Liver (tissue), 8 donors: ENCODE measurements at regions not wholly inside any gene's neighbourhood (a gene's known extent, or its start where the extent isn't known, plus 50 kb on each side); places are given as distances from the start of the nearest gene placed in this dataset.

Experiments used
- DNase-seq: peaks from one replicate; pipeline ENCODE4 v3.0.0-alpha.2; 2017; ENCODE audit warnings: low spot score
- H3K27ac ChIP-seq, 2 donors: one replicate each; pipeline ENCODE4 v1.7.0; 2013; ENCODE audit warnings: inconsistent platforms in 2 of 2, low read length in 2 of 2, control low read depth in 1 of 2, low read depth in 1 of 2, mild to moderate bottlenecking in 1 of 2
- H3K27me3 ChIP-seq, 4 donors: one replicate each; pipeline versions ENCODE4 v1.6.1 to v1.7.0; 2013; ENCODE audit warnings: low read length in 3 of 4, inconsistent platforms in 1 of 4, mild to moderate bottlenecking in 1 of 4, moderate library complexity in 1 of 4; ENCODE audit not compliant: control insufficient read depth in 4 of 4, insufficient read depth in 4 of 4
- H3K36me3 ChIP-seq, 4 donors: one replicate each; pipeline versions ENCODE4 v1.6.1 to v1.7.0; 2013; ENCODE audit warnings: low read length in 3 of 4, mild to moderate bottlenecking in 3 of 4, low read depth in 1 of 4, moderate library complexity in 1 of 4; ENCODE audit not compliant: control insufficient read depth in 4 of 4, insufficient read depth in 3 of 4
- H3K4me1 ChIP-seq, 4 donors: one replicate each; pipeline versions ENCODE4 v1.6.1 to v1.7.0; 2013; ENCODE audit warnings: low read length in 3 of 4, mild to moderate bottlenecking in 3 of 4, moderate library complexity in 1 of 4; ENCODE audit not compliant: control insufficient read depth in 4 of 4, insufficient read depth in 4 of 4
- H3K4me3 ChIP-seq, 3 donors: one replicate each; pipeline versions ENCODE4 v1.6.1 to v1.7.0; 2013; ENCODE audit warnings: low read length in 3 of 3, control low read depth in 1 of 3, low read depth in 1 of 3, mild to moderate bottlenecking in 1 of 3
- H3K9ac ChIP-seq, 2 donors: one replicate each; pipeline ENCODE4 v1.7.0; 2013; ENCODE audit warnings: low read length in 2 of 2, mild to moderate bottlenecking in 2 of 2, moderate library complexity in 2 of 2, control low read depth in 1 of 2, low read depth in 1 of 2
- H3K9me3 ChIP-seq, 4 donors: one replicate each; pipeline versions ENCODE4 v1.6.1 to v1.7.0; 2013; ENCODE audit warnings: low read length in 3 of 4; ENCODE audit not compliant: control insufficient read depth in 4 of 4
- EGR1 ChIP-seq, 2 donors: IDR thresholded peaks; 2 replicates each; pipeline ENCODE4 v1.6.1; 2016 to 2018; ENCODE audit warnings: antibody characterized with exemption in 2 of 2, low read depth in 2 of 2
- FOXA1 ChIP-seq: IDR thresholded peaks from 2 replicates; pipeline ENCODE4 v1.6.1; 2016; ENCODE audit warnings: antibody characterized with exemption
- FOXA2 ChIP-seq: IDR thresholded peaks from 2 replicates; pipeline ENCODE4 v1.6.1; 2016; ENCODE audit warnings: antibody characterized with exemption
- GABPA ChIP-seq, 2 donors: IDR thresholded peaks in 1 of 2; conservative IDR thresholded peaks in 1 of 2; 2 replicates each; pipeline ENCODE4 v1.6.1; 2016; ENCODE audit warnings: antibody characterized with exemption in 2 of 2, mild to moderate bottlenecking in 1 of 2, moderate library complexity in 1 of 2
- HNF4A ChIP-seq, 2 donors: conservative IDR thresholded peaks; 2 replicates each; pipeline ENCODE4 v1.6.1; 2016; ENCODE audit warnings: antibody characterized with exemption in 2 of 2, mild to moderate bottlenecking in 2 of 2
- HNF4G ChIP-seq: IDR thresholded peaks from 2 replicates; pipeline ENCODE4 v1.6.1; 2016; ENCODE audit warnings: antibody characterized with exemption
- JUND ChIP-seq, 2 donors: IDR thresholded peaks; 2 replicates each; pipeline ENCODE4 v1.6.1; 2016; ENCODE audit warnings: antibody characterized with exemption in 2 of 2
- NR2F2 ChIP-seq: IDR thresholded peaks from 2 replicates; pipeline ENCODE4 v1.6.1; 2016; ENCODE audit warnings: antibody characterized with exemption
- RAD21 ChIP-seq, 2 donors: IDR thresholded peaks; 2 replicates each; pipeline ENCODE4 v1.6.1; 2016; ENCODE audit warnings: antibody characterized with exemption in 2 of 2, mild to moderate bottlenecking in 2 of 2
- RXRA ChIP-seq, 2 donors: IDR thresholded peaks; 2 replicates each; pipeline ENCODE4 v1.6.1; 2017 to 2018; ENCODE audit warnings: antibody characterized with exemption in 2 of 2, mild to moderate bottlenecking in 1 of 2
- SP1 ChIP-seq: IDR thresholded peaks from 2 replicates; pipeline ENCODE4 v1.6.1; 2018; ENCODE audit warnings: antibody characterized with exemption, mild to moderate bottlenecking
- TAF1 ChIP-seq: conservative IDR thresholded peaks from 2 replicates; pipeline ENCODE4 v1.6.1; 2016; ENCODE audit warnings: antibody characterized with exemption, mild to moderate bottlenecking
- YY1 ChIP-seq: IDR thresholded peaks from 2 replicates; pipeline ENCODE4 v1.6.1; 2016; ENCODE audit warnings: antibody characterized with exemption, mild to moderate bottlenecking
- WGBS: extraction: QIAGEN DNeasy Blood & Tissue Kit; methylation state at CpG from one replicate; pipeline ENCODE4 v1.1.7; 2013; 5-methylcytosine and 5-hydroxymethylcytosine counted together
- TF ChIP-seq, protein P1 (sequence below): IDR thresholded peaks from 2 replicates; pipeline ENCODE4 v1.6.1; 2016; ENCODE audit warnings: antibody characterized with exemption
- TF ChIP-seq, protein P2 (sequence below): IDR thresholded peaks from 2 replicates; pipeline ENCODE4 v1.6.1; 2016; ENCODE audit warnings: antibody characterized with exemption
- TF ChIP-seq, protein P3 (sequence below): fragments of 150-350 bp; IDR thresholded peaks from 2 replicates; pipeline ENCODE4 v1.5.1; 2017; ENCODE audit warnings: improper control_type of control experiment, low read depth, low read length; ENCODE audit not compliant: missing input control
- TF ChIP-seq, protein P4 (sequence below): IDR thresholded peaks from 2 replicates; pipeline ENCODE4 v1.6.1; 2016; ENCODE audit warnings: antibody characterized with exemption, mild to moderate bottlenecking
- TF ChIP-seq, protein P5 (sequence below): IDR thresholded peaks from 2 replicates; pipeline ENCODE4 v1.6.1; 2016; ENCODE audit warnings: antibody characterized with exemption
- donor health status: healthy.
- donor health status: healthy.
- donor health status: healthy.
- donor health status: healthy.
- donor health status: healthy.

DNA sequence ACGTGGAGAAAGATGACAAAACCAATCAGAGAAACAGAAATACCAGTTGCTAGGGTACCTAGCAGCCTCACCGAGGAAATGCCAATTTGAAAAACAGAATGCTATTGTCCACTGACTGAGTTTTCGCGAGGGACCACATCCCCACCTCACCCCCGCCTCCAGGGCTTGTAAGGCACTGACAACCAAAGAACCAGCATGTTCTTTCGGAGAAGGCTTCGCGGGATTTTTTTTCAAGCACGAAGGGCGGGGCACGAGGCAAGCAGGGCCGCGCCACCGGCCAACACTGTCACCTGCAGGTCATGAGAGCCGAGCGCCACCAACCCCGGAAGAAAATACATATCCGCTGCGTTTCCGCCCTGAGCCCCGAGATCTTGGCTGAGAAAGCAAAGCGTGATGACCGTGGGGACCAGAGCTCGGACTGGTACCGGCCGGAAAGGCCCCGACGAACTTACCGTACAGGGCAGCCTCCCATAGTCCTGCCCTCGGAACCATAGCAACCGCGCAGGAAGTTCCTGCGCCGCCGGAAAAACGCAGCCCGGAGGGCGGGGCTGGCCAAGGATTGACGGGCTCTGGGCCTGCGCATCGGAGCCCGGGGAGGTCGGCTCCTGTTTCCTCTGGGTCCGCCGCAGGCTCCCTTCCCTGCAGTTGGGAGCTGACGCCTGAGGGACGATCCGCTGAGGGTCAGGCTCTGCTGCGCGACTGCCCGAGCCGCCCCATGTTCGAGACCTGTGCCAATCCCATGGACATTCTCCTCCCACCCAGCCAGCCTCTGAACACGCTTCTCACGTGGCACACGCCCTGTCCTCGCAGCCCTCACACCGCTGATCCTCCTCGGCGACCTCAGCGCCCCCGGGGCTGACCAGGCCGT, 59.2 kb upstream of the PAGE5 start:
- H3K4me1 ChIP-seq: peaks cover 0 to 8% (median 0%) of the 10 kb centered on the region in 4 donors
- H3K4me3 ChIP-seq: peak overlapping the region; percentile 58 to 87 (median 80)
- H3K27me3 ChIP-seq: no peaks in the 10 kb centered on the region
- H3K27ac ChIP-seq: peak overlapping the region; percentile 89 to 94
- under 1% methylated on average over 63 of the region's 63 CpGs for WGBS
- no peaks in the 10 kb centered on the region for H3K36me3 ChIP-seq
- TF ChIP-seq FOXA1: no peak
- TF ChIP-seq YY1: peak; percentile 54
- no peak for TF ChIP-seq FOXA2
- TF ChIP-seq JUND (IDR thresholded peaks at IDR 0.05): no peak
- TF ChIP-seq HNF4A (conservative IDR thresholded peaks at IDR 0.05): no peak
- peak; percentile 22 for TF ChIP-seq TAF1
- TF ChIP-seq, protein P1, sequence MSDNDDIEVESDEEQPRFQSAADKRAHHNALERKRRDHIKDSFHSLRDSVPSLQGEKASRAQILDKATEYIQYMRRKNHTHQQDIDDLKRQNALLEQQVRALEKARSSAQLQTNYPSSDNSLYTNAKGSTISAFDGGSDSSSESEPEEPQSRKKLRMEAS: peak; percentile 36
- TF ChIP-seq, protein P2, sequence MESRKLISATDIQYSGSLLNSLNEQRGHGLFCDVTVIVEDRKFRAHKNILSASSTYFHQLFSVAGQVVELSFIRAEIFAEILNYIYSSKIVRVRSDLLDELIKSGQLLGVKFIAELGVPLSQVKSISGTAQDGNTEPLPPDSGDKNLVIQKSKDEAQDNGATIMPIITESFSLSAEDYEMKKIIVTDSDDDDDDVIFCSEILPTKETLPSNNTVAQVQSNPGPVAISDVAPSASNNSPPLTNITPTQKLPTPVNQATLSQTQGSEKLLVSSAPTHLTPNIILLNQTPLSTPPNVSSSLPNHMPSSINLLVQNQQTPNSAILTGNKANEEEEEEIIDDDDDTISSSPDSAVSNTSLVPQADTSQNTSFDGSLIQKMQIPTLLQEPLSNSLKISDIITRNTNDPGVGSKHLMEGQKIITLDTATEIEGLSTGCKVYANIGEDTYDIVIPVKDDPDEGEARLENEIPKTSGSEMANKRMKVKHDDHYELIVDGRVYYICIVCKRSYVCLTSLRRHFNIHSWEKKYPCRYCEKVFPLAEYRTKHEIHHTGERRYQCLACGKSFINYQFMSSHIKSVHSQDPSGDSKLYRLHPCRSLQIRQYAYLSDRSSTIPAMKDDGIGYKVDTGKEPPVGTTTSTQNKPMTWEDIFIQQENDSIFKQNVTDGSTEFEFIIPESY: peak; percentile 36
- peak; percentile 69 to 72 for TF ChIP-seq RAD21 (IDR thresholded peaks at IDR 0.05)
- peak; percentile 46 for TF ChIP-seq SP1
- TF ChIP-seq, protein P3, sequence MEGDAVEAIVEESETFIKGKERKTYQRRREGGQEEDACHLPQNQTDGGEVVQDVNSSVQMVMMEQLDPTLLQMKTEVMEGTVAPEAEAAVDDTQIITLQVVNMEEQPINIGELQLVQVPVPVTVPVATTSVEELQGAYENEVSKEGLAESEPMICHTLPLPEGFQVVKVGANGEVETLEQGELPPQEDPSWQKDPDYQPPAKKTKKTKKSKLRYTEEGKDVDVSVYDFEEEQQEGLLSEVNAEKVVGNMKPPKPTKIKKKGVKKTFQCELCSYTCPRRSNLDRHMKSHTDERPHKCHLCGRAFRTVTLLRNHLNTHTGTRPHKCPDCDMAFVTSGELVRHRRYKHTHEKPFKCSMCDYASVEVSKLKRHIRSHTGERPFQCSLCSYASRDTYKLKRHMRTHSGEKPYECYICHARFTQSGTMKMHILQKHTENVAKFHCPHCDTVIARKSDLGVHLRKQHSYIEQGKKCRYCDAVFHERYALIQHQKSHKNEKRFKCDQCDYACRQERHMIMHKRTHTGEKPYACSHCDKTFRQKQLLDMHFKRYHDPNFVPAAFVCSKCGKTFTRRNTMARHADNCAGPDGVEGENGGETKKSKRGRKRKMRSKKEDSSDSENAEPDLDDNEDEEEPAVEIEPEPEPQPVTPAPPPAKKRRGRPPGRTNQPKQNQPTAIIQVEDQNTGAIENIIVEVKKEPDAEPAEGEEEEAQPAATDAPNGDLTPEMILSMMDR: peak; percentile 37
- peak; percentile 69 to 93 for TF ChIP-seq GABPA (IDR thresholded peaks at IDR 0.05 in 1 of 2, conservative IDR thresholded peaks at IDR 0.05 in 1 of 2)
- TF ChIP-seq NR2F2: peak; percentile 37
- TF ChIP-seq HNF4G: no peak
- TF ChIP-seq, protein P4, sequence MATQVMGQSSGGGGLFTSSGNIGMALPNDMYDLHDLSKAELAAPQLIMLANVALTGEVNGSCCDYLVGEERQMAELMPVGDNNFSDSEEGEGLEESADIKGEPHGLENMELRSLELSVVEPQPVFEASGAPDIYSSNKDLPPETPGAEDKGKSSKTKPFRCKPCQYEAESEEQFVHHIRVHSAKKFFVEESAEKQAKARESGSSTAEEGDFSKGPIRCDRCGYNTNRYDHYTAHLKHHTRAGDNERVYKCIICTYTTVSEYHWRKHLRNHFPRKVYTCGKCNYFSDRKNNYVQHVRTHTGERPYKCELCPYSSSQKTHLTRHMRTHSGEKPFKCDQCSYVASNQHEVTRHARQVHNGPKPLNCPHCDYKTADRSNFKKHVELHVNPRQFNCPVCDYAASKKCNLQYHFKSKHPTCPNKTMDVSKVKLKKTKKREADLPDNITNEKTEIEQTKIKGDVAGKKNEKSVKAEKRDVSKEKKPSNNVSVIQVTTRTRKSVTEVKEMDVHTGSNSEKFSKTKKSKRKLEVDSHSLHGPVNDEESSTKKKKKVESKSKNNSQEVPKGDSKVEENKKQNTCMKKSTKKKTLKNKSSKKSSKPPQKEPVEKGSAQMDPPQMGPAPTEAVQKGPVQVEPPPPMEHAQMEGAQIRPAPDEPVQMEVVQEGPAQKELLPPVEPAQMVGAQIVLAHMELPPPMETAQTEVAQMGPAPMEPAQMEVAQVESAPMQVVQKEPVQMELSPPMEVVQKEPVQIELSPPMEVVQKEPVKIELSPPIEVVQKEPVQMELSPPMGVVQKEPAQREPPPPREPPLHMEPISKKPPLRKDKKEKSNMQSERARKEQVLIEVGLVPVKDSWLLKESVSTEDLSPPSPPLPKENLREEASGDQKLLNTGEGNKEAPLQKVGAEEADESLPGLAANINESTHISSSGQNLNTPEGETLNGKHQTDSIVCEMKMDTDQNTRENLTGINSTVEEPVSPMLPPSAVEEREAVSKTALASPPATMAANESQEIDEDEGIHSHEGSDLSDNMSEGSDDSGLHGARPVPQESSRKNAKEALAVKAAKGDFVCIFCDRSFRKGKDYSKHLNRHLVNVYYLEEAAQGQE: peak; percentile 40
- TF ChIP-seq, protein P5, sequence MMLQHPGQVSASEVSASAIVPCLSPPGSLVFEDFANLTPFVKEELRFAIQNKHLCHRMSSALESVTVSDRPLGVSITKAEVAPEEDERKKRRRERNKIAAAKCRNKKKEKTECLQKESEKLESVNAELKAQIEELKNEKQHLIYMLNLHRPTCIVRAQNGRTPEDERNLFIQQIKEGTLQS: no peak
- TF ChIP-seq RXRA (IDR thresholded peaks at IDR 0.05): peak in 1 of 2 donors; percentile 30
- TF ChIP-seq EGR1 (IDR thresholded peaks at IDR 0.05; ENCODE audit: low read depth in 2 of 2): no peak
- peak; percentile 88 for DNase-seq
- H3K9ac ChIP-seq: peak overlapping the region; percentile 38 to 87
- no peaks in the 10 kb centered on the region for H3K9me3 ChIP-seq
